ENCODE measurements at regions not wholly inside any gene's neighbourhood (a gene's known extent, or its start where the extent isn't known, plus 50 kb on each side); places are given as distances from the start of the nearest gene placed in this dataset.
"Not testable (repeated sequence)": the region's sequence is repeated elsewhere in the genome, so short reads cannot be mapped to it uniquely, and the experiment has no call there.

DNA sequence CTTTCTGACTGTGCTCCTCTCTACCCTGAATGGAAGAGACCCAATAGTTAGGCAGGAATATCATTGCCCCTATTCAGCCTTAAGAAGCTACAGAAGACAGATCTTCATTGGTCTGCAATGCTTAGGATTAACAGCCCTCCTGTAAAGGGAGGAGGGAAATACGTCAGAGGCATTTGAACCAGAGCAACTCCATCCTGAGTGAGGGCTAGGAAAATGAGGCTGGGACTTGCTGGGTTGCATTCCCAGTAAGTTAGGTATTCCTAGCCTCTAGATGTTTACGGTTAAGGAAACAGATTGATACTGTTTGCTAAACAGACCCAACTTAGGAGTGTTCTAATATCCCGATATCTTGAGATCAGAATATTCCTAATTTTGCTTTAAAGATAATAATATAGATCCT lies 63.5 kb downstream of the PCDH18 start:
- DNase-seq (ENCODE audit: low read depth), result no peak

- DNase-seq (ENCODE audit: low read depth), result no peak
These were observed 64.8 kb downstream of the PCDH18 start for GRCh38 chr4:137467537-137467936.

DNA sequence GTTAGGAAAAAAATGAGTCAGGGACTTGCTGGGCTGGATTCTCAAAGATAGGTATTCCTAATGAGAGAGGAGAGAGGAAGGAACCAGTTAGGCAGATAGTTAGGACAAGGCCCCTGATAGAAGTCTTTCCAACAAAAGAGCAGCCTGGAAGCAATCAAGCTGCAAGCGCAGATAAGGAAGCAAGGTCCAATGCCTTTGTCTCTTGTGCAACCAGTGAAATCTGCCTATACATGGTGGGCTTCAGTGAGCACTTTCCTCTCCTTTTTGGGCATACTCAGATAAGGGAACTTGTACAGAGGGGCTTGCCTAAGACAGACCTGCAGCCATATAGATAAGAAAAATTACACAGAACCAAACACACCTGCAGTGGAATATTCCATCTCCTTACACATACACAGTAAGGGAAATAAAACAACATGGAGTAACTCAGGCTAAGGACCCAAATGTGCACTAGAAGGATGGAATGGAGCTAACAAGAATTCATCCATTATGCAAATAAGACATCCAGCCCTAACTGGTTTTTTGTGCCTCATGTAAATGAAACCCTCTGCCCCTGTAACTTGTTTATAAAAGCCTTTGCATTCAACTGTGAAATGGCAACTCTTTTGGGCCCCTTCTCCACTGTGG lies 68.8 kb downstream of the PCDH18 start:
- DNase-seq (ENCODE audit: low read depth), result no peak

- no peak for DNase-seq (ENCODE audit: low read depth)
These were observed 76.5 kb downstream of the PCDH18 start for GRCh38 chr4:137455647-137456321.

- no peak for DNase-seq (ENCODE audit: low read depth)
These were observed 77.5 kb downstream of the PCDH18 start for GRCh38 chr4:137454767-137455166.

- no peak for DNase-seq (ENCODE audit: low read depth)
These were observed 79.5 kb downstream of the PCDH18 start for GRCh38 chr4:137452799-137453198.

- no peak for DNase-seq (ENCODE audit: low read depth)
These were observed 81.0 kb downstream of the PCDH18 start for GRCh38 chr4:137451172-137451825.

DNA sequence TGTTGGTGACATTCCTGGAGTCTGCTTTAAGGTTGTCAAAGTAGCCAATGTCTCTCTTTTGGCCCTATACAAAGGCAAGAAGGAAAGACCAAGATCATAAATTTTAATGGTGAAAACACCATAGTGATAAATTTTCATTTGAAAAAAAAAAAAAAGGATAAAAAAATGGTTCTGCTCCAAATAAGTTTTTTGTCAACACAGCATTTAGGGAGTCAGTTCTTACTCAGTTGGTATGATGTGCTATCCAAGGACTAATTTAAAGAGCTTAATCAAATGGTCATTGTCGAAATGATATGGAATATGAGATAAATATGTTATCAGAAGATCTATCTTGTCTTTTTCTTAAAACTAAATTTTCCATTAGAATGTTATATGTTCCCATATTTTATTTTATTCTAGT lies 83.9 kb downstream of the PCDH18 start:
- no peak for DNase-seq (ENCODE audit: low read depth)

DNA sequence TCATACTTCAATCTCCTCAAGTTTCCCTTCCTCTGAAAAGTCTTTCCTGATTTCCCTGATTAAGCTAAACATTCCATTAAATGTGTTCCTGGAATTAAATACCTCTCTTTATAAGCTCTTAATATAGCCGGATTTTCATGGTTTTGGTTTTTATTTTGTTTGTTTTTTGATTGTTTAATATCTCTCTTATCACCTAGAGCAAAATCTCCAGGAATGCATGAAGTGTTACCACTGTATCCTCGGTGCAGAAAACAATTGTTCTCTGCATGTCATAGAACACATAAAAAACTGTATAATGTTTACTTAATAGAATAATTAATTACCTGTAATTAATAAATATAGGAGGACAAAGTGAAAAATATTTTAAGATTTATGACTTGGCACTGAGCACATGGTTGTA lies 86.2 kb downstream of the PCDH18 start:
- no peak for DNase-seq (ENCODE audit: low read depth)

GRCh38 chr4:137443031-137443800 lies 89.1 kb downstream of the PCDH18 start:
- DNase-seq (ENCODE audit: low read depth), result no peak

DNA sequence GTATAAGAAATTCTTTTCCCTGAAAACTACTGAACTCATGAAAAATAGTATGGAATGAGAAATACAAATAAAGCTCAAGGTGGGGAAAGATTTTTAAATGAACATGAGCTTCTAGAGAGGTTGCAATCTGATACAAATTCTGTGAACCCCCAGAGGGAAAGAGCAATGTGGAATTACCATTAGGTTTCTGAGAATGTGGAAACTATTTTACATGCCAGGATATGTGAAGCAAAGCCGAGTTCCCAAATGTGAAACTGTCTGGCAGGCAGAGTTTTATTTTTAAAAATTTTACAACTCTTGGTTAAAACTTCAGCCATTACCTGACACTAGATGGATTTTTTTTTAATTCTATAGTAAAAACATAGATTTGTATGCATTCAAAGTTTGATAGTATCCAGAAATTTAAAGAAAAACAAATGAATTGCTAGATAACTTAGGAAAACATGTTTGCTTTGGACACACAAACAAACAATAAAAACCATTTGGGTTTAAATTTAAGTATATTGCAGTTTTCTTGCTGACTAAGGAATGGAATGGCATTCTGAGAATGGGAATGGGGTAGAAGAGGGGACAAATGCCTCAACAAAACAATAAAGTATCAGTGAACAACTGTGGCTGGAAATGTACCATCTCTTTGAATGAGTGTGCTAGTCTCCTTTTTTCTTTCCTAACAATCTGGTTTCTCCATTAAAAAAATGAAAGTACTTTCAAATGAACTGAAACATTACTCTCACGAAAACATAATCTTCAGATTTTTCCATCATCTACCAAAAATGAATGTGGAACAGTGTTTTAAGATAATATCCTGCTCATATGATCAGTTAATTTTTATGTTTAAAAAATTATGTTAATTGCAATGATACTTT lies 99.6 kb downstream of the PCDH18 start:
- no peak for DNase-seq (ENCODE audit: low read depth)

DNA sequence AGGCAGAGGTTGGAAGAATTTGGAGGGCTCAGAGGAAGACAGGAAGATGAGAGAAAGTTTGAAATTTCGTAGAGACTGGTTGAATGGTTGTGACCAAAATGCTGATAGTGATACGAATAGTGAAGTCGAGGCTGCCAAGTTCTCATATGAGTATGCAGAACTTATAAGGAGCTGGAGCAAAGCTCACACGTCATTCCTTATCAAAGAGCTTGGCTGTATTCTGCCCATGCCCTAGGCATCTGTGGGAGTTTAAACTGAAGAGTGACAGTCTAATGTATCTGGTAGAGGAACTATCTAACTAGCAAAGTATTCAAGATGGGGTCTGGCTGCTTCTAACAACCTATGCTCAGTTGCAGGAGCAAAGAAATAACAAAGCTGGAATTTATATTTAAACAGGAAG lies 102.1 kb downstream of the PCDH18 start:
- DNase-seq (ENCODE audit: low read depth), result no peak

- DNase-seq (ENCODE audit: low read depth), result no peak
These were observed 104.9 kb downstream of the PCDH18 start for GRCh38 chr4:137427411-137427810.

DNA sequence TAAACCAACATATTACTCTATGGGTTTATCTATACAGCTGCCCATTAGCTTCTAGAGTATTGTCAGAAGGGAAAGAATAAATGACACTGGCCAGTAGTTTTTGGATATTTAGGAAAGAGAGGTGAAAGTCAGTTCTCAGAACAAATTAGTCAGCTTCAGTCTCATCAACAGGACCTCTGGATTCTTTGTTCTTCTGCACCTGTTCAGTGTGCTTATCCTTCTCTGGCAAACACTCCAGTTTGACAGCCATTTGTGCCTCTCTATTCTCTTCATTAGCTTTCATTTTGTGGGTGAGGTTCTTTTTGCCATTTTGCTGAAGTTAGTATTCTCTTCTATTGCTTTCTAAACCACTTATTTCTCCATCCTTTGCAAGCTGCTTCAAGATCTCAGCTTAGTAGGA lies 107.0 kb downstream of the PCDH18 start:
- no peak for DNase-seq (ENCODE audit: low read depth)

DNA sequence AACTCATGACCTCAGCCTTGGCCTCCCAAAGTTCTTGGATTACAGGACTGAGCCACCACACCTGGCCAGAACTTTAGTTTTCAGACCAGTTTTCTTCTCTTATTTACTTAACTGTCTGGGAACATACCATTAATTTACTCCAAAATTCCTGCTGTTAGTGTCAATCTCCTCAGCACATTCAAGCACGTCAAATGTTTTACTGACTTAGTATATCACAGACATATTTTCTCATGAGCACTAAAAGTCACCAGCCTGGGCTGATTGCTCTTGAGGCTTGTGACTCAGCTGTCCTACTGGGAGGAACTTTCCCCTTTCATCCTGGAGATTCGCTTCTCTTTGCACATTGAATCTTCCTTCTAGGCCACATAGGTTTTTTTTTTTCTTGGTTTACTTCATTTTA lies 109.6 kb downstream of the PCDH18 start:
- no peak for DNase-seq (ENCODE audit: low read depth)

DNA sequence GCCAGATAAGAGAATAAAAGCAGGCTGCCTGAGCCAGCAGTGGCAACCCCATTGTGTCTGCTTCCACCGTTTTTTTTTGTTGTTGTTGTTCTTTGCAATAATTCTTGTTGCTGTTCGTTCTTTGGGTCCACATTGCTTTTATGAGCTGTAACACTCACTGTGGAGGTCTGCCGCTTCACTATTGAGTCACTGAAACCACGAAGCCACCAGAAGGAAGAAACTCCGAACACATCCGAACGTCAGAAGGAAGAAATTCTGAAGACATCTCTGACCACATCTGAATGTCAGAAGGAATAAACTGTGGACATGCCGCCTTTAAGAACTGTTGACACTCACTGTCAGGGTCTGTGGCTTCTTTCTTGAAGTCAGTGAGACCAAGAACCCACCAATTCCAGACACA lies 110.5 kb downstream of the PCDH18 start:
- DNase-seq (ENCODE audit: low read depth), result no peak

DNA sequence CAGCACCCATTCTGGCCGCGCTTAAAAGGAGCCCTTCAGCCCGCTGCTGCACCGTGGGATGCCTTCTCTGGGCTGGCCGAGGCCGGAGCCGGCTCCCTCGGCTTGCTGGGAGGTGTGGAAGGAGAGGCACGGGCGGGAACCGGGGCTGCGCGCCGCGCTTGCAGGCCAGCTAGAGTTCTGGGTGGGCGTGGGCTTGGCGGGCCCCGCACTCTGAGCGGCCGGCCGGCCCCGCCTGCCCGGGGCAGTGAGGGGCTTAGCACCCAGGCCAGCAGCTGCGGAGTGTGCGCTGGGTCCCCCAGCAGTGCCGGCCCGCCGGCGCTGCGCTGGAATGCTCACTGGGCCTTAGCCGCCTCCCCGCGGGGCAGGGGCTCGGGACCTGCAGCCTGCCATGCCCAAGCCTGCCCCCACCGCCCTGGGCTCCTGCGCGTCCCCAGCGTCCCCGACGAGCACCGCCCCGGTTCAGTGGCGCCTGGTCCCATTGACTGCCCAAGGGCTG lies 111.3 kb downstream of the PCDH18 start:
- DNase-seq (ENCODE audit: low read depth), result no peak

DNA sequence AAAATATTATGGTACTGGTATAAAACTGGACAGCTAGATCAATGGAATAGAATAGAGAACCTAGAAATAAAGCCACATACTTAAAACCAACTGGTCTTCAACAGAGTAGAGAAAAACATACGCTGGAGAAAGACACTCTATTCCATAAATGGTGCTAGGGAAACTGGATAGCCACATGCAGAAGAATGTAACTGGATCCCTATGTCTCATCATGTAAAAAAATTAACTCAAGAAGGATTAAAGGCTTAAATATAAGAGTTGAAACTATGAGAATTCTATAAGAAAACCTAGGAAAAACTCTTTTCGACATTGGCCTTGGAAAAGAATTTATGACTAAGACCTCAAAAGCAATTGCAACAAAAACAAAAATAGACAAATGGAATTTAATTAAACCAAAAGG lies 114.6 kb downstream of the PCDH18 start:
- peak; percentile 40 for DNase-seq (ENCODE audit: low read depth)

GRCh38 chr4:137414802-137415201 lies 117.5 kb downstream of the PCDH18 start:
- no peak for DNase-seq (ENCODE audit: low read depth)

DNA sequence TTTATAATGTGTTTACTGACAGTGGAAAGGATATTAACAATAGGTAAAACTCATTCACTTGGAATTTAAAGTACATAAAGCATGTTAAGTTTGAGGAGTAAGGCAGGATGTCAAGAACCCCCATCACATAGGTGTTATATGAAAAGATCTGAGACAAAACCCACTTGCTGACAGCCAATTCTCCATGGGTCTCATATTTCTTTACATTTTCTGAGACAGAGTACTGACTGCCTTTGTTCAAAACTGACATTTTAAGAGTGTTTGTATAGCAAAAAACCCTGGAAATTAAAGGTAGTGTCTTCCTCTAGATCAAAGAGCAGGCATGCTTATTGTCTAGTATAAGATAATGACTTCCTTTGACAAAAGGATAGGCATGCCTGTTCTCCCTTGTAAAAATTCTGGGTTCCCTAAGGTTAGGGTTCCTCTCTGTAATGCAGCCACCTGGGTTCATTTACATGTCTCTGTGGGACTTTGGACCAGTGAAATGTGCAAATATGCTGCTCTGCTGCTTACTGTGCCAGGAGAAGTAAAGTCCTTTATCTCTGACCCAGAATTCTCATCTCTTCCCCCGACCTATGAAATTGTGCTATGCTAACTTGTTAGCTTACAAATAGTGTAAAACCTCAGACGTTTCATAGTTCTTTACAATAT lies 123.6 kb downstream of the PCDH18 start:
- no peak for DNase-seq (ENCODE audit: low read depth)

GRCh38 chr4:137405833-137406232 lies 126.5 kb downstream of the PCDH18 start:
- DNase-seq (ENCODE audit: low read depth), result not testable (repeated sequence)

Data from non-pigmented ciliary epithelial cell (primary cell).